AG09319 (cell line): ENCODE measurements at regions not wholly inside any gene's neighbourhood (a gene's known extent, or its start where the extent isn't known, plus 50 kb on each side); places are given as distances from the start of the nearest gene placed in this dataset.
"Not testable (repeated sequence)": the region's sequence is repeated elsewhere in the genome, so short reads cannot be mapped to it uniquely, and the experiment has no call there.

Experiments
- DNase-seq: peaks from one replicate; pipeline ENCODE4 v3.0.0-alpha.2; 2010; ENCODE audit warnings: low read depth; ENCODE audit errors: extremely low read depth
- CTCF ChIP-seq: IDR thresholded peaks from 2 replicates; pipeline ENCODE4 v1.5.1; 2011; ENCODE audit warnings: low read depth, mild to moderate bottlenecking, inconsistent platforms, low read length, moderate library complexity

- TF ChIP-seq CTCF = no peak
- DNase-seq = no peak
These were observed 147.5 kb upstream of the TACR3 start for GRCh38 chr4:103867311-103867710.

GRCh38 chr4:103853627-103854026 is 133.8 kb upstream of the TACR3 start:
- no peak for TF ChIP-seq CTCF
- no peak for DNase-seq

GRCh38 chr4:103853146-103853545 is 133.4 kb upstream of the TACR3 start:
- no peak for DNase-seq
- TF ChIP-seq CTCF = no peak

GRCh38 chr4:103845075-103845474 is 125.3 kb upstream of the TACR3 start:
- DNase-seq = no peak
- no peak for TF ChIP-seq CTCF

- TF ChIP-seq CTCF = no peak
- DNase-seq = no peak
These were observed 123.0 kb upstream of the TACR3 start for GRCh38 chr4:103842637-103843239.

GRCh38 chr4:103842076-103842475 is 122.3 kb upstream of the TACR3 start:
- DNase-seq = no peak
- no peak for TF ChIP-seq CTCF

GRCh38 chr4:103810308-103810707 is 90.5 kb upstream of the TACR3 start:
- DNase-seq = not testable (repeated sequence)

- no peak; the same call in 1 of the 2 replicates for TF ChIP-seq CTCF
These were observed 83.0 kb upstream of the TACR3 start for GRCh38 chr4:103802766-103803165.

More at GRCh38 chr4:103802766-103803165, 83.0 kb upstream of the TACR3 start:
- DNase-seq = no peak
